Osteoblast (primary cell): ENCODE measurements at regions not wholly inside any gene's neighbourhood (a gene's known extent, or its start where the extent isn't known, plus 50 kb on each side); places are given as distances from the start of the nearest gene placed in this dataset.

Source experiments
- DNase-seq: peaks from one replicate; pipeline ENCODE4 v3.0.0; 2011; ENCODE audit warnings: low spot score, mixed read lengths; ENCODE audit not compliant: insufficient read length; ENCODE audit errors: missing footprints
- H2AFZ ChIP-seq: 2 replicates; pipeline ENCODE4 v1.6.0; 2011; ENCODE audit warnings: mild to moderate bottlenecking, low read length
- H3K27ac ChIP-seq: 2 replicates; pipeline ENCODE4 v1.5.1; 2011; ENCODE audit warnings: mild to moderate bottlenecking, low read depth, low read length, moderate library complexity
- H3K27me3 ChIP-seq: 2 replicates; pipeline ENCODE4 v1.6.0; 2012; ENCODE audit warnings: mild to moderate bottlenecking, control low read depth, inconsistent platforms, low read length, moderate library complexity; ENCODE audit not compliant: insufficient read depth
- H3K36me3 ChIP-seq: 2 replicates; pipeline ENCODE4 v1.5.1; 2011; ENCODE audit warnings: mild to moderate bottlenecking, low read length, control low read depth, moderate library complexity; ENCODE audit not compliant: insufficient read depth
- H3K4me1 ChIP-seq: 2 replicates; pipeline ENCODE4 v1.5.1; 2011; ENCODE audit warnings: mild to moderate bottlenecking, low read length, control low read depth, moderate library complexity; ENCODE audit not compliant: insufficient read depth
- H3K4me2 ChIP-seq: 2 replicates; pipeline ENCODE4 v1.6.0; 2011; ENCODE audit warnings: mild to moderate bottlenecking, low read length; ENCODE audit not compliant: insufficient read depth
- H3K4me3 ChIP-seq: fragments of 200-600 bp; sonication (generic); 3 replicates; pipeline ENCODE4 v1.5.1; 2012; ENCODE audit warnings: mild to moderate bottlenecking, low read length, inconsistent platforms; ENCODE audit not compliant: insufficient read depth
- H3K79me2 ChIP-seq: 2 replicates; pipeline ENCODE4 v1.6.0; 2012; ENCODE audit warnings: mild to moderate bottlenecking, low read length, control low read depth, inconsistent platforms; ENCODE audit not compliant: insufficient read depth
- H3K9me3 ChIP-seq: 2 replicates; pipeline ENCODE4 v1.5.1; 2011; ENCODE audit warnings: low read depth, low read length, control low read depth
- H4K20me1 ChIP-seq: 2 replicates; pipeline ENCODE4 v1.6.0; 2012; ENCODE audit warnings: mild to moderate bottlenecking, low read length, control low read depth; ENCODE audit not compliant: insufficient read depth
- TF ChIP-seq, protein P1 (sequence below): IDR thresholded peaks from 2 replicates; pipeline ENCODE4 v1.5.1; 2011; ENCODE audit warnings: mild to moderate bottlenecking, low read depth, low read length, moderate library complexity; ENCODE audit errors: extremely low read depth

DNA sequence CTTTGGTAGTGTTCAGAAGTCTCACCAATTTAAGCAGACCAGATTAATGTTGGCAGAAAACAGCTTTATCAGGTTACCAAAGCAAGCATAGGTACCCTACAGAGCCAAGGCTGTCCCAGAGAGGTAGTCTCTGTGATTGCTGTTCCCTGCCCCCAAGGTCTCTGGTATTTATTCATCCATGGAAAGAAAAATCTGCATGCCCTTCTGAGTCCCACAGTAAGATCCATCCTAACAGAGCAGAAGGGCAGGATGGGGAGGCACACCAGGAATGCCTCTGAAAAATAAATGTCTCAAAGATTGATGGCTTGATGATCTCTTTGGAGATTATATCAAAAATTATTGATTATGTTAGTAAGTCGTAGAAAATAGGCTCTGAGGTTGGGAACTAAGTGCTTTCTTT, 122.8 kb downstream of the FAT3 start:
- H3K9me3 ChIP-seq = no peaks in the 10 kb centered on the region
- H3K79me2 ChIP-seq = no peaks in the 10 kb centered on the region
- TF ChIP-seq, protein P1, sequence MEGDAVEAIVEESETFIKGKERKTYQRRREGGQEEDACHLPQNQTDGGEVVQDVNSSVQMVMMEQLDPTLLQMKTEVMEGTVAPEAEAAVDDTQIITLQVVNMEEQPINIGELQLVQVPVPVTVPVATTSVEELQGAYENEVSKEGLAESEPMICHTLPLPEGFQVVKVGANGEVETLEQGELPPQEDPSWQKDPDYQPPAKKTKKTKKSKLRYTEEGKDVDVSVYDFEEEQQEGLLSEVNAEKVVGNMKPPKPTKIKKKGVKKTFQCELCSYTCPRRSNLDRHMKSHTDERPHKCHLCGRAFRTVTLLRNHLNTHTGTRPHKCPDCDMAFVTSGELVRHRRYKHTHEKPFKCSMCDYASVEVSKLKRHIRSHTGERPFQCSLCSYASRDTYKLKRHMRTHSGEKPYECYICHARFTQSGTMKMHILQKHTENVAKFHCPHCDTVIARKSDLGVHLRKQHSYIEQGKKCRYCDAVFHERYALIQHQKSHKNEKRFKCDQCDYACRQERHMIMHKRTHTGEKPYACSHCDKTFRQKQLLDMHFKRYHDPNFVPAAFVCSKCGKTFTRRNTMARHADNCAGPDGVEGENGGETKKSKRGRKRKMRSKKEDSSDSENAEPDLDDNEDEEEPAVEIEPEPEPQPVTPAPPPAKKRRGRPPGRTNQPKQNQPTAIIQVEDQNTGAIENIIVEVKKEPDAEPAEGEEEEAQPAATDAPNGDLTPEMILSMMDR = no peak
- no peaks in the 10 kb centered on the region for H3K36me3 ChIP-seq
- no peak overlapping the region for H3K4me3 ChIP-seq
- no peaks in the 10 kb centered on the region for H3K4me1 ChIP-seq
- no peaks in the 10 kb centered on the region for H4K20me1 ChIP-seq
- H3K27ac ChIP-seq = no peak overlapping the region
- H3K4me2 ChIP-seq = no peak overlapping the region
- no peak overlapping the region for H2AFZ ChIP-seq
- no peak for DNase-seq
- H3K27me3 ChIP-seq = peaks cover 3% of the 10 kb centered on the region

DNA sequence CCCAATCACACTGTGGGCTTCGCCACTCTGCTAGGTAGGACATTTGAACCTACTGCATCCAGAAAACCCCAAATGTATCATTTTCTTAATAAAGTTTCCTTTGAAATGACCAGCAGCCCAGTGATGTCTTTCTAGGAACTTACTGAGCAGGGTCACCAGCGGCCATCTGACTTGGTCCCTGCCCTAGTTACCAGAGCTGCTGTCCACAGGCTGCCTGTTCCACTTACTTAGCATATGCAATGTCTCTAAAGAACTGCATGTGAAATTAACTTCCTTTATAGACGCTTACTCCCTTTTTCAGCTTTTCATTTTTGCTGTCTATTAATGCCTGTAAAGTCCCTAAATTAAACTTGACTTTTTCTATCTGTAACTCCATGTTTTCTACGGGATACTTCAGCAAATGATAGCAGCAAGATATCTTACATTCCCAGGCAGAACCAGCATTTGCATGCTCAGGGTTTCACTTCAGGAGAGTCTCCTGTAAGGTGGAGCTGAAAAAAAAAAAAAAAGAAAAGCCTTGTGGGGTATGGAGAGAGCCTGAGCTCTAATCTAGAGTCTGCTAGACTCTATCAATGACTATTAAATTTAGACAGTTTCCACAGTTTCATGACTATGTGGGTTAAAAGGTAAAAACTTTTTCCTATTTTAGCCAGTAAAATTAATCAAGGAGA, 125.0 kb downstream of the FAT3 start:
- H3K4me1 ChIP-seq = no peaks in the 10 kb centered on the region
- H3K9me3 ChIP-seq = no peaks in the 10 kb centered on the region
- TF ChIP-seq, protein P1 = no peak
- no peak overlapping the region for H2AFZ ChIP-seq
- no peaks in the 10 kb centered on the region for H3K36me3 ChIP-seq
- H3K27ac ChIP-seq = no peak overlapping the region
- H3K4me3 ChIP-seq = no peak overlapping the region
- H3K79me2 ChIP-seq = no peaks in the 10 kb centered on the region
- no peak for DNase-seq
- peaks cover 3% of the 10 kb centered on the region for H3K27me3 ChIP-seq
- H4K20me1 ChIP-seq = no peaks in the 10 kb centered on the region
- no peak overlapping the region for H3K4me2 ChIP-seq

DNA sequence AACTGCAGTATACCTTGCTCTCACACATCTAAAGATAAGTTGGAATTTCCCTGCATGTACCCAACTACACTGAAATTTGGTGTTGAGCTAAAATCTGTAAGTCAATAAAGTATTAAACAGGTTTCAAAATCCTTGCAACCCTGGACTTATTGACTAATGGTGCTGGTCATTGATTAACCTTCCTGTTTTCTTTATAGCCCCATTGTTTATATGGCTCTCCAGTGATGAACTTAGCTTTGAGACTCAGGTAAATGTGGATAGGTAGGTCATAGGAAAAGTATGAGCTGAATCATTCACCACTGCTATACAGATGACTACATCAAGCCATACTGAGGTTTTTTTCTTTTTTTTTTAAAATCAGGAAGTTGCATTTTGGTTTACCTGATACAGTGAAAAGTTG, 132.7 kb downstream of the FAT3 start:
- Histone ChIP-seq H3K4me2 (no peak overlapping the region), H4K20me1 (no peaks in the 10 kb centered on the region), H2AFZ (no peak overlapping the region), H3K9me3 (no peaks in the 10 kb centered on the region), H3K4me3 (no peak overlapping the region), H3K4me1 (no peaks in the 10 kb centered on the region), H3K27me3 (no peaks in the 10 kb centered on the region), H3K27ac (no peak overlapping the region), H3K79me2 (no peaks in the 10 kb centered on the region), H3K36me3 (no peaks in the 10 kb centered on the region)
- DNase-seq = no peak
- TF ChIP-seq, protein P1 = no peak

DNA sequence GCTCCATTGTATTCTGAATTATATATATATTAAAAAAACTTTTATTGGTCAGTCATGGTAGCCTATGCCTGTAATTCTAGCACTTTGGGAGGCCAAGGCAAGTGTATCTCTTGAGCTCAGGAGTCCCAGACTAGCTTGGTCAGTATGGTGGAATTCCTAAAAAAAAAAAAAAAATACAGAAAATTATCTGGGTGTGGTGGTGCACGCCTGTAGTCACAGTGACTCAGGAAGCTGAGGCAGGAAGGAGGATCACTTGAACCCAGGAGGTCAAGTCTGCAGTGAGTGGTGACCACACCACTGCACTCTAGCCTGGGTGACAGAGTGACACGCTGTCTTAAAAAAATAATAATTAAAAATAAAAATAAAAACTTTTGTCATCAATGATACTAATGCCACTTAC, 133.2 kb downstream of the FAT3 start:
- Histone ChIP-seq H3K79me2 (no peaks in the 10 kb centered on the region), H3K27me3 (no peaks in the 10 kb centered on the region), H3K4me2 (no peak overlapping the region), H2AFZ (no peak overlapping the region), H3K9me3 (no peaks in the 10 kb centered on the region), H4K20me1 (no peaks in the 10 kb centered on the region), H3K4me3 (no peak overlapping the region), H3K36me3 (no peaks in the 10 kb centered on the region), H3K27ac (no peak overlapping the region), H3K4me1 (no peaks in the 10 kb centered on the region)
- TF ChIP-seq, protein P1 = no peak
- no peak for DNase-seq
